H1 (cell line): ENCODE measurements at regions not wholly inside any gene's neighbourhood (a gene's known extent, or its start where the extent isn't known, plus 50 kb on each side); places are given as distances from the start of the nearest gene placed in this dataset.

Source experiments
- CTCF ChIA-PET: fragments of 300-600 bp; sonication (Branson Sonifier 250); formaldehyde crosslinking; loops from one replicate; lab custom pipeline; 2021; ENCODE audit not compliant: partially characterized antibody; lab: Charles Lee
- POLR2A ChIA-PET: fragments of 300-600 bp; sonication (Branson Sonifier 250); formaldehyde crosslinking; loops from one replicate; lab custom pipeline; 2021; ENCODE audit warnings: inconsistent platforms; ENCODE audit not compliant: partially characterized antibody; lab: Charles Lee
- DNase-seq, 2 experiments: peaks; one replicate each; pipeline versions ENCODE4 v3.0.0 to v3.0.0-alpha.2; 2010 to 2022; ENCODE audit warnings: low spot score in 2 of 2, low read depth in 1 of 2, mixed read lengths in 1 of 2
- FAIRE-seq: peaks from 2 replicates; lab custom pipeline; 2011; peaks lifted over from hg19 to GRCh38; lab: Jason Lieb, UNC
- H2AFZ ChIP-seq: 2 replicates; pipeline ENCODE4 v1.8.1; 2012; ENCODE audit warnings: low read length, inconsistent platforms
- H2AK5ac ChIP-seq: 2 replicates; pipeline ENCODE4 v1.6.1; 2013; ENCODE audit warnings: low read depth, low read length
- H2BK120ac ChIP-seq: replicated peaks from 2 replicates; pipeline ENCODE3; 2013; ENCODE audit warnings: low read depth, low read length, inconsistent platforms
- H2BK12ac ChIP-seq: 2 replicates; pipeline ENCODE4 v1.6.1; 2013; ENCODE audit warnings: low read depth, low read length
- H2BK15ac ChIP-seq: 2 replicates; pipeline ENCODE4 v1.6.1; 2013; ENCODE audit warnings: low read length
- H2BK20ac ChIP-seq: 2 replicates; pipeline ENCODE4 v1.6.1; 2013; ENCODE audit warnings: low read length
- H2BK5ac ChIP-seq: 2 replicates; pipeline ENCODE4 v1.6.1; 2013; ENCODE audit warnings: low read depth, low read length
- H3K14ac ChIP-seq: 2 replicates; pipeline ENCODE4 v1.6.1; 2013; ENCODE audit warnings: inconsistent platforms; ENCODE audit not compliant: insufficient read length
- H3K18ac ChIP-seq: 2 replicates; pipeline ENCODE4 v1.6.1; 2013; ENCODE audit warnings: low read length; ENCODE audit errors: extremely low read depth
- H3K23ac ChIP-seq: 2 replicates; pipeline ENCODE4 v1.6.1; 2013; ENCODE audit warnings: inconsistent platforms; ENCODE audit not compliant: insufficient read length
- H3K23me2 ChIP-seq: 2 replicates; pipeline ENCODE4 v1.6.1; 2013; ENCODE audit warnings: low read depth, low read length
- H3K27ac ChIP-seq: 2 replicates; pipeline ENCODE4 v1.6.1; 2011; ENCODE audit warnings: low read depth, low read length, inconsistent platforms
- H3K27me3 ChIP-seq, 4 experiments: replicated peaks in 1 of 4; 1 replicate in 1 of 4; 2 replicates in 3 of 4; pipeline versions ENCODE4 v1.6.1 to v1.8.1; 2011 to 2013; ENCODE audit warnings: low read length in 3 of 4, mild to moderate bottlenecking in 3 of 4, inconsistent platforms in 2 of 4, mixed read lengths in 2 of 4, moderate library complexity in 1 of 4; ENCODE audit not compliant: control insufficient read depth in 3 of 4, insufficient read depth in 3 of 4; ENCODE audit errors: extremely low read depth in 1 of 4
- H3K36me3 ChIP-seq, 4 experiments: 2 replicates each; pipeline versions ENCODE4 v1.6.1 to v1.8.1; 2011 to 2013; ENCODE audit warnings: mild to moderate bottlenecking in 4 of 4, low read length in 3 of 4, moderate library complexity in 2 of 4, control low read depth in 1 of 4, inconsistent platforms in 1 of 4; ENCODE audit not compliant: insufficient read depth in 4 of 4, control insufficient read depth in 2 of 4
- H3K4ac ChIP-seq: replicated peaks from 2 replicates; pipeline ENCODE3; 2013; ENCODE audit warnings: low read length, low read depth, mixed read lengths, inconsistent platforms; ENCODE audit not compliant: insufficient read length
- H3K4me1 ChIP-seq, 4 experiments: replicated peaks in 1 of 4; 1 replicate in 1 of 4; 2 replicates in 3 of 4; pipeline versions ENCODE4 v1.6.1 to v1.8.1; 2011 to 2013; ENCODE audit warnings: low read length in 3 of 4, inconsistent platforms in 2 of 4, mixed read lengths in 1 of 4; ENCODE audit not compliant: insufficient read depth in 4 of 4, control insufficient read depth in 3 of 4
- H3K4me2 ChIP-seq, 2 experiments: 2 replicates each; pipeline versions ENCODE4 v1.6.1 to v1.8.1; 2011 to 2013; ENCODE audit warnings: low read depth in 2 of 2, low read length in 2 of 2, control low read depth in 1 of 2, inconsistent platforms in 1 of 2, mild to moderate bottlenecking in 1 of 2; ENCODE audit not compliant: insufficient read depth in 1 of 2
- H3K4me3 ChIP-seq, 4 experiments: fragments of 200-600, 300-600 bp in 1 of 4; sonication (generic), shearing (Covaris generic), sonication (Bioruptor Twin) in 1 of 4; 2 replicates each; pipeline versions ENCODE4 v1.5.1 to v1.8.1; 2011 to 2016; ENCODE audit warnings: low read length in 4 of 4, low read depth in 3 of 4, control low read depth in 2 of 4, inconsistent platforms in 2 of 4, mild to moderate bottlenecking in 2 of 4, mixed read lengths in 1 of 4, moderate library complexity in 1 of 4; ENCODE audit not compliant: insufficient read depth in 2 of 4; ENCODE audit errors: extremely low read depth in 1 of 4
- H3K56ac ChIP-seq: replicated peaks from 2 replicates; pipeline ENCODE3; 2013; ENCODE audit warnings: low read depth, mild to moderate bottlenecking, mixed read lengths, low read length, inconsistent platforms; ENCODE audit not compliant: insufficient read length
- H3K79me1 ChIP-seq: 2 replicates; pipeline ENCODE4 v1.6.1; 2013; ENCODE audit warnings: low read depth, low read length, control low read depth
- H3K79me2 ChIP-seq, 2 experiments: 2 replicates each; pipeline versions ENCODE4 v1.6.1 to v1.8.1; 2012 to 2013; ENCODE audit warnings: low read length in 2 of 2, mild to moderate bottlenecking in 2 of 2, inconsistent platforms in 1 of 2; ENCODE audit not compliant: insufficient read depth in 2 of 2, control insufficient read depth in 1 of 2
- H3K9ac ChIP-seq, 4 experiments: replicated peaks in 1 of 4; 1 replicate in 1 of 4; 2 replicates in 3 of 4; pipeline versions ENCODE4 v1.6.1 to v1.8.1; 2011 to 2013; ENCODE audit warnings: low read depth in 3 of 4, low read length in 3 of 4, control low read depth in 2 of 4, mild to moderate bottlenecking in 2 of 4, moderate library complexity in 2 of 4, inconsistent platforms in 1 of 4; ENCODE audit errors: extremely low read depth in 1 of 4
- H3K9me3 ChIP-seq, 2 experiments: 2 replicates each; pipeline versions ENCODE4 v1.6.1 to v1.8.1; 2012 to 2013; ENCODE audit warnings: mild to moderate bottlenecking in 2 of 2, moderate library complexity in 2 of 2, control low read depth in 1 of 2, inconsistent platforms in 1 of 2, low read depth in 1 of 2, low read length in 1 of 2, mixed read lengths in 1 of 2; ENCODE audit not compliant: insufficient read depth in 2 of 2
- H4K20me1 ChIP-seq, 2 experiments: replicated peaks in 1 of 2; 2 replicates each; pipeline versions ENCODE3 to v1.8.1; 2011 to 2013; ENCODE audit warnings: inconsistent platforms in 2 of 2, low read length in 2 of 2, mild to moderate bottlenecking in 1 of 2; ENCODE audit not compliant: insufficient read depth in 2 of 2, control insufficient read depth in 1 of 2
- H4K5ac ChIP-seq: 2 replicates; pipeline ENCODE4 v1.6.1; 2013; ENCODE audit warnings: low read length, low read depth, mixed read lengths, inconsistent platforms; ENCODE audit not compliant: insufficient read length
- H4K8ac ChIP-seq: 2 replicates; pipeline ENCODE4 v1.8.0; 2013; ENCODE audit warnings: mild to moderate bottlenecking, moderate library complexity, low read length, inconsistent platforms; ENCODE audit not compliant: insufficient read depth; ENCODE audit errors: extremely low read depth
- H4K91ac ChIP-seq: replicated peaks from 2 replicates; pipeline ENCODE3; 2013; ENCODE audit warnings: low read length, mixed read lengths, inconsistent platforms; ENCODE audit not compliant: insufficient read length
- ATF2 ChIP-seq: IDR thresholded peaks from 2 replicates; pipeline ENCODE4 v1.6.1; 2012; ENCODE audit warnings: low read length, inconsistent platforms
- HDAC2 ChIP-seq, 2 experiments: fragments of 300-600 bp in 1 of 2; sonication (generic) in 1 of 2; IDR thresholded peaks; 2 replicates each; pipeline ENCODE4 v1.6.1; 2011 to 2012; ENCODE audit warnings: low read depth in 2 of 2, low read length in 2 of 2, mild to moderate bottlenecking in 2 of 2, moderate library complexity in 2 of 2, borderline replicate concordance in 1 of 2, inconsistent platforms in 1 of 2
- SRF ChIP-seq: IDR thresholded peaks from 2 replicates; pipeline ENCODE4 v1.6.1; 2011; ENCODE audit warnings: mild to moderate bottlenecking, low read depth, low read length, moderate library complexity
- WGBS, 2 experiments: shearing (Covaris generic) in 1 of 2; methylation state at CpG; one replicate each; pipeline versions ENCODE4 v1.1.6 to v1.1.7; 2013 to 2015; ENCODE audit warnings: low lambda C conversion rate in 2 of 2, mixed read lengths in 2 of 2, inconsistent platforms in 1 of 2, low coverage in 1 of 2, missing lambda C conversion rate in 1 of 2; ENCODE audit not compliant: insufficient replicate concordance in 2 of 2, insufficient coverage in 1 of 2, insufficient read length in 1 of 2; ENCODE audit errors: extremely low coverage in 1 of 2, missing lambda C conversion rate in 1 of 2; 5-methylcytosine and 5-hydroxymethylcytosine counted together

GRCh38 chr18:43982582-43982981 is 698.1 kb upstream of the SETBP1 start:
- Histone ChIP-seq H3K27ac (no peak overlapping the region), H3K56ac (no peak overlapping the region), H3K79me1 (no peaks in the 10 kb centered on the region), H3K4me3 (no peak overlapping the region), H3K23me2 (no peaks in the 10 kb centered on the region), H2BK15ac (no peak overlapping the region), H3K18ac (no peak overlapping the region), H4K5ac (no peak overlapping the region), H3K23ac (no peak overlapping the region), H3K79me2 (no peaks in the 10 kb centered on the region), H3K27me3 (no peaks in the 10 kb centered on the region), H3K4ac (no peak overlapping the region), H4K20me1 (no peaks in the 10 kb centered on the region), H2AK5ac (no peak overlapping the region), H3K9ac (no peak overlapping the region), H2BK20ac (no peak overlapping the region), H4K91ac (no peak overlapping the region), H3K36me3 (no peaks in the 10 kb centered on the region; a peak in 1 of 8 replicates), H4K8ac (no peak overlapping the region), H2AFZ (no peak overlapping the region), H3K4me1 (no peaks in the 10 kb centered on the region), H3K4me2 (no peak overlapping the region), H2BK12ac (no peak overlapping the region), H2BK5ac (no peak overlapping the region), H3K9me3 (peaks cover 6 to 8% of the 10 kb centered on the region in 2 experiments; a peak in 3 of 4 replicates), H2BK120ac (no peak overlapping the region), H3K14ac (no peak overlapping the region)
- CTCF ChIA-PET = no interaction called here
- FAIRE-seq (no peak), DNase-seq (no peak)
- POLR2A ChIA-PET = no interaction called here
- WGBS, 2 experiments = 98% methylated on average over 4 of the region's 4 CpGs; no CpG with 5 or more reads in 1 of the 2 experiments
- TF ChIP-seq SRF (no peak), HDAC2 (IDR thresholded peaks at IDR 0.05; ENCODE audit: borderline replicate concordance in 1 of 2, low read depth in 2 of 2, low read length in 2 of 2) (no peak), ATF2 (no peak)
